ENCODE measurements at regions not wholly inside any gene's neighbourhood (a gene's known extent, or its start where the extent isn't known, plus 50 kb on each side); places are given as distances from the start of the nearest gene placed in this dataset.

DNA sequence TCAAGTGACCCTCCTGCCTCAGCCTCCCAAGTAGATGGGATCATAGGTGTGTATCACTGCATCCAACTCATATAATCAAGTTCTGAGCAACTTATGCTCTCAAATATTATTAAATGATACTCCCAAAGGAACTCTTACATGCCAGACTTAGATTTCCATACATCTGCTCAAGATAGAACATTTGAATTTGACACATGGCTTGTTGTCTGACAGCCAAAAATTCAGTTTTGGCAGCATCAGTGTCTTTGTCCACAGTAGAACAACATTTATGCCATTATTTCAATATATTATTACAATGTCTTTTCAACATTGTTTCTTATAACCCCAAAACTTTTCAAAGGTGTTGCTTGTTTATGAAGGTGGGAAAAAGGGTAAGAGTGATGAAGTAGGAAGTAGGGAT lies 116.2 kb downstream of the SUCNR1 start:
- TF ChIP-seq, protein P1, sequence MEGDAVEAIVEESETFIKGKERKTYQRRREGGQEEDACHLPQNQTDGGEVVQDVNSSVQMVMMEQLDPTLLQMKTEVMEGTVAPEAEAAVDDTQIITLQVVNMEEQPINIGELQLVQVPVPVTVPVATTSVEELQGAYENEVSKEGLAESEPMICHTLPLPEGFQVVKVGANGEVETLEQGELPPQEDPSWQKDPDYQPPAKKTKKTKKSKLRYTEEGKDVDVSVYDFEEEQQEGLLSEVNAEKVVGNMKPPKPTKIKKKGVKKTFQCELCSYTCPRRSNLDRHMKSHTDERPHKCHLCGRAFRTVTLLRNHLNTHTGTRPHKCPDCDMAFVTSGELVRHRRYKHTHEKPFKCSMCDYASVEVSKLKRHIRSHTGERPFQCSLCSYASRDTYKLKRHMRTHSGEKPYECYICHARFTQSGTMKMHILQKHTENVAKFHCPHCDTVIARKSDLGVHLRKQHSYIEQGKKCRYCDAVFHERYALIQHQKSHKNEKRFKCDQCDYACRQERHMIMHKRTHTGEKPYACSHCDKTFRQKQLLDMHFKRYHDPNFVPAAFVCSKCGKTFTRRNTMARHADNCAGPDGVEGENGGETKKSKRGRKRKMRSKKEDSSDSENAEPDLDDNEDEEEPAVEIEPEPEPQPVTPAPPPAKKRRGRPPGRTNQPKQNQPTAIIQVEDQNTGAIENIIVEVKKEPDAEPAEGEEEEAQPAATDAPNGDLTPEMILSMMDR (IDR thresholded peaks at IDR 0.05; ENCODE audit: low read length, missing control alignments): no peak
- no peak overlapping the region for H3K4me3 ChIP-seq (replicated peaks; ENCODE audit: low read depth, low read length)
- peak; percentile 28 for DNase-seq (ENCODE audit: low read depth)

DNA sequence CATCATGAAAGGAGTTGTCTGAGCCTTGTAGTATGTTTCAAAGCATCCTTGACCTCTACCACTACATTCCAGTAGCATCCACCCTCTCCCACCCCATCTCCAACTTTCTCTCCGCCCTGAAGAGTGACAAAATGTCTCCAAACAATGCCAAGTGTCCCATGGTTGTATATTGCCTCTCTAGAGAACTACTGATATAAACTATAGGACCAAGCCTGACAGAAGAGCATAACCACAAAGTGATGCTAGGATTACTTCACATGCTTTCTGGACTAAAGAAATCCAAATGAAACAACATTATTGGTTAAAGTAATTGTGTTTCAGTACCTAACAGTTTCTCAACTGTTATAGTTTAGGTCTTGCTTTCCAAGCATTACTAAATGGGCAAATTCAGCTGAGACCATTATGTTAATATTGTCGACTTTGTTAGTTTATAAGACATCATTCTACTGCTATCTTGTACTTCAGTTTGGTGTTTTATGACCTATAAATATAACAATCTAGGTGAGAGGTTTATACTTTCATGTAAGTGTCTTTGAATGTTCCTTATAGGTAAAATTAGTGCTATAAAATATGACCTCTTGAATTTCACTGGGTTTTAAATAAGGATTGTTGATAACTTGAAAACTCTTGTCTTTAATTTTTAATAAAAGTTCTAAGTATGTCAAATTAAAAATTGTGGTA lies 117.4 kb downstream of the SUCNR1 start:
- no peak overlapping the region for H3K4me3 ChIP-seq (replicated peaks; ENCODE audit: low read depth, low read length)
- TF ChIP-seq, protein P1 (IDR thresholded peaks at IDR 0.05; ENCODE audit: low read length, missing control alignments): no peak
- no peak for DNase-seq (ENCODE audit: low read depth)

DNA sequence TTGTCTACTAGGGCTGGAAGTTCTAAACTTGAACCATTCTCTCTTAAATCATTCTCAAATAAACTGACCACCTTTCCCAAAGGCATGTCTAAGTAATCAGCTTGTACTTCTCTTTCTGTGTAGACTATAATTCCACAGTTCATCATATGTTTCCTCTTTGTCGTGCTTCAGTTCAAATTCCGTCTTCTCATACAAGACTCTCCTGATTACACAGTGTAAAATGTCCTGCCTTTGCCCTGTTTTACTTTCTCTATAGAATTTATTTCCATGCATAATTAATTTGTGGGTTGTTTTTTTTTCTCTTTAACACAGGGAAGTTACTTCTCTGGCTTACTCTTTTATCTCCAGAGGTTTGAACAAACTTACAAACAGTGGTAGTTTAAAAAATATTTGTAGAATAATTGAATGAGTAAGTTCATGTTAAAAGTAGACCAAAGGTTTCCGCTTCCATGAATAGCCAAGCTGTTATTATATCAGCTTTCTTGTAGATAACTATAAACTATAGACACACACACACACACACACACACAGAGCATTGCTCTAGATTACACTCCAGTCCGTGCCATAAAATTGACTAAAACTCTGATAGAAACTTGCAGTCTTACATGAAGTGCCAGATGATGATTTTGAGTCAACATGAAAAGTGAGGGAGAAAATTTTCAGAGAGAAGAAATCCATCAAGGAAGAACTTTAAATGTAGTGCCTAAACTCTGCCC lies 119.0 kb downstream of the SUCNR1 start:
- no peak for DNase-seq (ENCODE audit: low read depth)
- no peak overlapping the region for H3K4me3 ChIP-seq (replicated peaks; ENCODE audit: low read depth, low read length)
- TF ChIP-seq, protein P1 (IDR thresholded peaks at IDR 0.05; ENCODE audit: low read length, missing control alignments): no peak

DNA sequence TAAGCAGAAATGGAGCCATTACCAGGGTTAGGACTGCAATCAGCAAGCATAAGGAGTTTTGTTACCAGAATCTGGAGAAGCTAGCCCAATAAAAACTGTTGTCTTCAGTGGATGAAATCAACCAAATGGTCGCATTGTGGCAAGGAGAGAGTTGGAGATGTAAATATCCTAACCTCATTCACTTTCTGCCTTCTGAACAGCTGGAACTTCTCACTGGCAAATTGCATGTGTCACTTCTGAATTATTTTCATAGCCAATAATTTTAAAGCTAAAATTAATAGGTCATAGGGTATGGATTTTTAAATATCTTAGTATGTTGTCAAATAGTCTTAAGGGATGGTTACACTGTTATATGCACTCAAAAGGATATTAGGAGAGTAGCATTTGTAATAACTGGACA lies 121.6 kb downstream of the SUCNR1 start:
- no peak for DNase-seq (ENCODE audit: low read depth)
- TF ChIP-seq, protein P1 (IDR thresholded peaks at IDR 0.05; ENCODE audit: low read length, missing control alignments): no peak

DNA sequence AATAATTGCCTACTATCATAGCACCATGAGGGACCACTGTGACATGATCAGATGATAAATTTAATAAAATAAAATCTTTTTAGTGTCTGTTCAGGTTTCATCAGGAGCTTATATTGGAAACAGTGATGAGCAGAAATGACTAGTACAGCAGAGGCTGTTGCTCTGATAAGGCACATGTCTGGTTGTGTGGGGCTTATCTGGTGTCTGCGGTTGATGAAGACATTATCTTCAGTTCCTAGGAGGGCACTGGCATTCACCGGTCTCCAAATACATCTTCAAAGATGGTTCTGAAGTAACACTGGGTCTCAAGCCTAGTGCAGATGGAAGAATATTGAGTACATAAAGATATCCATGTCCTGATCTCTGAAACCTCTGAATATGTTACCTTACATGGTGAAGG lies 125.3 kb downstream of the SUCNR1 start:
- TF ChIP-seq, protein P1 (IDR thresholded peaks at IDR 0.05; ENCODE audit: low read length, missing control alignments): no peak
- H3K4me3 ChIP-seq (replicated peaks; ENCODE audit: low read depth, low read length): no peak overlapping the region
- DNase-seq (ENCODE audit: low read depth): no peak

More for the DNA sequence above, 121.6 kb downstream of the SUCNR1 start:
- H3K4me3 ChIP-seq (replicated peaks; ENCODE audit: low read depth, low read length): no peak overlapping the region

DNA sequence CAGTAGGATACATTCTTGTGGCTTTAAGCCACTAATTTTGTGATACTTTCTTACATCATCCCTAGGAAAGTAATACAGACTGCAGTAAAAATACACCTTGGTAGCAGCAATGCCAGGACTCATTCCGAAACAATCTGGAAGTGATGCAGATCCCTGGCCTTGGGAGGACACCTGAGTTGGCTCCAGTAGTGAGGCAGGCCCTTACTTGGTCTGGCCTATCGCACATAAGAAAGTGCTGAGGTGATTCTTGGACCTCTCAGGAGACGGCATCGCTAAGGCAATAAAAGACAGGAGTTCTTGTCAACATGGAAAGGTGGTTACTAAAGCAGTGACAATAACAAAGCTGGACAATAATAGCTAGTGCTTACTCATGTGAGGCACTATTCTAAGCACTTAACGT lies 126.5 kb downstream of the SUCNR1 start:
- TF ChIP-seq, protein P1 (IDR thresholded peaks at IDR 0.05; ENCODE audit: low read length, missing control alignments): no peak
- H3K4me3 ChIP-seq (replicated peaks; ENCODE audit: low read depth, low read length): no peak overlapping the region
- DNase-seq (ENCODE audit: low read depth): no peak
